COLO668 (cell line): ENCODE measurements at regions not wholly inside any gene's neighbourhood (a gene's known extent, or its start where the extent isn't known, plus 50 kb on each side); places are given as distances from the start of the nearest gene placed in this dataset.

Source experiments
- DNase-seq: peaks from one replicate; lab custom pipeline; 2025; ENCODE audit not compliant: unreplicated experiment; lab: John Stamatoyannopoulos, UW

DNA sequence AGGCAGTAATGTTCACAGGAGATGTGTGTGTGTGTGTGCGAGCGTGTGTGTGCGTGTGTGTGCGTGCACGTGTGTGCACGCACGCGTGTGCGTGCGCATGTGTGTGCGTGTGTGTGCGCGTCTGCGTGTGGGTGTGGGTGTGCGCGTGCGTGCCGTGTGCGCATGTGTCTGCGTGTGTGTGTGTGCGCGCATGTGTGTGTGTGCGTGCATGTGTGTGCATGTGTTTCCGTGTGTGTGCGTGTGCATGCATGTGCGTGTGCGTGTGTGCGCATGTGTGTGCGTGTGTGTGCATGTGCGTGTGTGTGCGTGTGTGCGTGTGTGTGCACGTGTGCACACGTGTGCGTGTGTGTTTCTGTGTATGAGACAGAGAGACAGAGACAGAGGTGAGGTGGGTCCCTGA is 136.0 kb upstream of the CST7 start:
- DNase-seq = no peak

- no peak for DNase-seq
These were observed 135.6 kb upstream of the CST7 start for GRCh38 chr20:24813496-24813895.

GRCh38 chr20:24813936-24814335 is 135.1 kb upstream of the CST7 start:
- no peak for DNase-seq

GRCh38 chr20:24814556-24815195 is 134.4 kb upstream of the CST7 start:
- DNase-seq = no peak

- no peak for DNase-seq
These were observed 133.8 kb upstream of the CST7 start for GRCh38 chr20:24815196-24815815.

DNA sequence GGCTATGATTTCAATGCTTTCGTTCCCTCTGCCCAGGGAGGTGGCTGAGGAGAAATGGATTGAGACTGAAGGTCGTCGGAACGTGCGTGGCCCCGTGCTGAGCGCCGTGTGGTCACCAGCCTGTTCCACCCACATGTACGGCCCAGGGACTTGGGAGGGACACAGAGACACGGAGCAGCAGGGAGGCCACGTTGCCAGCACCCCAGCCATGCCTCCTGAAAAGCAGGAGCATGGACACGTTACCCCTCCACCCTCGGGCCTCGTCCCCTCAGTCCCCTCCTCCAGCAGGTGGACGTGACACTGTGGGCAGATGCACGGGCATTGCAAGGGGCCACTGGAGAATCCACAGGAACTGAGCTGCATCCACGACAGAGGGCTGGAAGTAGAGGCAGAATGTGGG is 133.1 kb upstream of the CST7 start:
- no peak for DNase-seq

- no peak for DNase-seq
These were observed 132.6 kb upstream of the CST7 start for GRCh38 chr20:24816431-24816830.

GRCh38 chr20:24816907-24817306 is 132.2 kb upstream of the CST7 start:
- no peak for DNase-seq

DNA sequence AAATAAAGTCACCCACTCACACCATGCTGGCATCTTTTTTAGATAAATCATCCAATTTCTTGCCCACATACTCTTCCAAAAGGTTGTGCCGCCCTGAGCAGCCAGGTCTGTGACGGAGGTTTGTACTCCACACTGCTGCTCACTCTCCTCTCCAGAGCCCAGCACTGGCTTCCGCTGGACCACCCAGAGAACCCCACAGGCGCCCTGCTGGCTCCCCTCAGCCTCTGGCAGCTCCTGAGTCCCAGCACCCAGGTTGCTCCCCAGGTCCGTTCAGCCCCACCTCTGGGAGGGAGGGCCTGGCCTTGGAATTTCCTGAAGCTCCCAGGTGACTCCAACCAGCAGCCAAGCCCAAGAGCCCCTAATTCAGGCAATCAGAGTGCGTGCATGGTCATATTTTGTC is 131.7 kb upstream of the CST7 start:
- no peak for DNase-seq

DNA sequence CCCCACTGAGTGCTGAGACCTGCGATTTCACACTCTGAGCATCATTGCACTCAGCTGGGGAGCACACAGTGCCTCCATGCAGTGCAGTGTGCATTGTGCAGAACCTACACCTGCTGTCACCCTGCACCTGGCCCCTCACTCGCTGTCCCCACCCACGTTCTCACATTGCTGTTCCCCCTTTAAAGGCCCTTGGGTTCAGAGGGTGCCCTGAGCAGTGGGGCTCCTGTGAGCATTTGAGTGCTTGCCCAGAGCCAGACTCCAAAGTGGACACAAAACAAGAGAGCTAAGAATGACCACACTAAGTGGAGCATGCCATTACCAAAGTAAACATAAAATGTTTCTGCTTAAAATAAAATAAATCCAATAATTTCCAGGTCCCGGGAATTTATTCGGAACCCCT is 131.0 kb upstream of the CST7 start:
- no peak for DNase-seq

DNA sequence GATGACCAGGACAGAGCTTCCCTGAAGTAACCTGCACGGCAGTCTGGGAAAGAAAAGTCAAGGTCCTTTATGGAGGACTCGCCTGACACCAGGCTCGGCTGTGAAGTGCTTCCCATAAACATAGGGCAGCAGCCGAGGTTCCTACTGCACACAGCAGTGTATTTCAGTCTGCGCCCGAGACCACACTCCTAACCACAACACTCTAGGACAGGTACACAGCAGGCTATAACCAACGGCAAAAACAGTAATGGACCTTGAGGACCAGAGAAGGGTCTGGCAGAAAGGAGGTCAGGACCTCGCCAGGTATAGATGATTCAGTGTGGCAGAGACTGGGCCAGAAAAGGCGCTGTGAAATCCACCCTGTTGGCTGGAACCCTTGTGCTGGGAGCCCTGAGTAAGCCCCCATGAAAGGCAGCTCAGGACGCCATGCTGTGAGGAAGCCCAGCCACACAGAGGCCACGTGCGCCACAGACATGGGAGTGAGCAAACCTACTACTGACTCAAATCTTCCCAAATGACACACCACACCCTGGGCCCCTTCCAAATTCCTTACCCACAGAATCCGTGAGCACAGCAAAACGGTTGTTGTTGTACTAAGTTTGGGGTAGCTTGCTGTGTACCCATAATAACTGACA is 129.6 kb upstream of the CST7 start:
- no peak for DNase-seq

GRCh38 chr20:24820345-24820744 is 128.7 kb upstream of the CST7 start:
- DNase-seq = no peak

DNA sequence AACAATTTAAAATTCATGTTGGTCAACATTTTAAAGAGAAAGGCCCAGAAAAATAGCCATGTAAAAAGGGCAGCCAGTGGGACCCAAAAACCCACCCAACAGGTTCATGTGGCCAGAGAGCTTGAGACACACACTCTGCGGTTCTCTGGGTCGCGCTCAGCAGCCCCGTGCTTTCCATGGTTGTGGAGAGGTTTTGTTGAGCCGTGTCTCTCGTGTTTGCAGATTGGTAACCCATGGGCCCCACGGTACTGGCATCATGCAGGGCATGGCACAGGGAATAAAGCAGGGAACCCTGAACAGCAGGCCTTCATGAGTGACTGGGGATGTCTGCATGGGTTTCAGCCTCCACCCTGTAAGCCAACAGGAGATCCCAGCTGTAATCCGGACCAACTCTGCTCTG is 127.7 kb upstream of the CST7 start:
- DNase-seq = no peak

GRCh38 chr20:24823176-24823784 is 125.8 kb upstream of the CST7 start:
- no peak for DNase-seq

DNA sequence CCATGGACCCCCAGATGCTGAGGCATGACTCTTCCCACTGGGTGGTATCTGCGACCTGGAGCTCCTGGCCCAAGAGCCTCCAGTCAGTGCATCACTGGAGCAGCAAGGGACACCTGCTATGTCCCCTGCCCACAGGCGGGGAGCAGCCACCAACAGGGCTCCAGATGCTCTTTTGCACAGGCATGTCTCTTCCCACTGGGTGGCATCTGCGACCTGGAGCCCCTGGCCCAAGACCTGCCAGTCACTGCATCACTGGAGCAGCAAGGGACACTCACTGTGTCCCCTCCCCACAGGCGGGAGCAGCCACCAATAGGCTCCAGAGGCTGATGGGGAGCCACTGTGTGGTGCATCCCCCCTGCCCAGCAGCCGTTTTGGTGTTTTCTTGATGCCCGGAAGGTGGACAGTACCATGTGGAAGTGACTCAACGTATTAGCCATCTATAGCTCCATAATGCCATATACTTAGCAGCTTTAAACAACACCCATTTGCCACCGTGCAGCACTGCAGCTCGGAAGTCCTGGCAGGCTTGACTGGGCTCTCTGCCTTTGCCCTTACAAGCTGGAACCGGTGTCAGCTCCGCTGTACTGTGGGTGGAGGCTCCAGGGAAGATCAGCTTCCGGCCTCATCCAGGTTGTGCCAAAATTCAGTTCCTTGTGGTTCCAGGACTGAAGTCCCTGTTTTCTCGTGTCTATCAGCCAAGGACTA is 124.9 kb upstream of the CST7 start:
- DNase-seq = no peak

DNA sequence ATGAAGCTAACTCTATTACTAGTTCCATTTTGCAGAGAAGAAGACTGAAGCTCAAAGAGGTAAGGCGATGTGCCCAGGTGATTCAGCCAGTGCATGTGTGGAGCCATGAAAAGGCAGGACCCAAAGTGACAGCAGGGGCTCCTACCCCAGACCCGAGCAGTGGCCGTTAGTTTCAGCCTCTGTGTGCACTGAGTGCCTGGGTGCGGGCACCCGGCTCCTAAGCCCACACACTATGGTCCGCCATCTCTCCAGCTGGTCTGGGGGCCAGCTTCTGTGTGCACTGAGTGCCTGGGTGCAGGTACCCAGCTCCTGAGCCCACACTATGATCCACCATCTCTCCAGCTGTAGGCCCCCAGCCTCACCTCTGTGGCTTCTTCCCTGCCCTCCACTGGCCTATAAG is 123.5 kb upstream of the CST7 start:
- no peak for DNase-seq

GRCh38 chr20:24827603-24828295 is 121.3 kb upstream of the CST7 start:
- no peak for DNase-seq

DNA sequence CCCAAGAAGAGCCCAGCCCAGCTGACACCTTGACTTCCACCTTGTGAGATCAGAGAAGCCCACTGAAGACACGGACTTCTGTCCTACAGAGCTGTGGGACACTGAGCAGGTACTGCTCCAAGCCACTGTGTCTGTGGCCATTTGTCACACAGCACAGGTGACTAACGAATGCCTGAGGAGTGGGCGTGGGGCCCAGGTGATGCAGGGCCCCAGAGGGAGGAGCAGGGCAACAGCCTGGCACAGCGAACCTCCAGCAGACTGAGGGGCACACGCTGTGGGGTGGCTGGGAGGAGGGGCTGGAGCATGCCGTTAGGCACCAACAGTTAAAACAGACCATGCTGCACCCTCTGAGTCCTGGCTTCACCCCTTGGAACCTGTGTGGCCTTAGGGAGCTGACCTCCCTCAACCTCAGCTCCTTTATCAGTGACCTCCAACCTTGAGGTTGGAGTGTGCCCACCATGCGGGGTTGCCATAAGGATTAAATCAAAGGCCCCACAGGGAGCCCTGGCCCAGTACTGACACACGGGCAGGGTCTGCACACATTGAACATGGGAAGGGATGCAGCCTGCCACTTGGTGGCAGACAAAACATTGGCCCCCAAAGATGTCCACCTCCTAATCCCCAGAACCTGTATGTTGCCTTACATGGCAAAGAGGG is 119.9 kb upstream of the CST7 start:
- no peak for DNase-seq

DNA sequence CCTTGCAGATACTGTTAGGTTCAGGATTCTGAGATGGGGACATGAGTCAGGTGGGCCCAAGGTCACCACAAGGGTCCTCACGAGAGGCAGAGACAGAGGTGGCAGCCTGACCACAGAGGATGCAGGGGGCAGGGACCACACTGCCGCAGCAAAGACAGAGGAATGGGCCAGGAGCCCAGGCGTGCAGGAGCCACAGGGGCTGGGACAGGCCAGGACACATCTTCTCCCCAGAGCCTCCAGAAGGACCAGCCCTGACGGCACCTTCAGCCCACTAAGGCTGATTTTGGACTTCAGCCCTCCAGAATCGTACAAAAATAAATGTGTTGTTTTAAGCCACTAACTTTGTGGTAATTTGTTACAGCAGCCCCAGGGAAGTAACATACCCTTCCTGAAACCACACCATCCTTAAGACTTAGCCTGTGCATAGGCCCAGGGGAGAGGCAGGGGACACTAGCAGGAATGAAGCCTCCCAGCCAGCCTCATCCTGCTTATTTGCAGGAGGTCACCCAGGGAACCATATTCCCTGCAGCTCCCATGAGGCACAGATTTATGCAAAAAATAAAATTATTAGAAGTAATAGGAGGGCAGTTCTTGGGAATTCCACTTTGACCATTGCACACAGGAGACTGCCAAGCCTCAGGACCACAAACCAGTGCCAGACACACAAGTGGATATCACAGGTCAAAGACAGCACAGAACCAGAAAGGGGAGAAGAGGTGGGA is 119.3 kb upstream of the CST7 start:
- DNase-seq = no peak

DNA sequence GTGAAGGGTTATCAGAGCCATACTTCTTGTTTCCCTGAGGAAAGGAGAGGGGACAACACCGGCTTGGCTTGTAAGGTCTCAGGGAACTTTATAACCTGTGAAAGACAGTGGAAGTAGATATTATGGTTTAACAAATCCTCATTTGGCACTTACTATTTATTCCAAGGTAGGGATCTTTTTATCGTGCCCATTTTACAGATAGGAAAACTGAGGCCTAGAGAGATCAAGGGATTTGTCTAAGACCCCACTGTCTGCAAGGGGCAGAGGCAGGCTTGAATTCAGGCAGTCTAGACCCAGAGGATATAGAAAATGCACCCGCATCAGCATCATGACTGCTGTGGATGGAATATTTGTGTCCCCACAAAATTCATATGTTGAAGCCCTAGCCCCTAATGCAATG is 118.4 kb upstream of the CST7 start:
- DNase-seq = no peak
